DMS114 treated with DMSO at 0.1 percent for 48 hours (cell line): ENCODE measurements at regions not wholly inside any gene's neighbourhood (a gene's known extent, or its start where the extent isn't known, plus 50 kb on each side); places are given as distances from the start of the nearest gene placed in this dataset.

Source experiments
- DNase-seq: peaks from one replicate; lab custom pipeline; 2025; ENCODE audit not compliant: unreplicated experiment; lab: John Stamatoyannopoulos, UW

DNA sequence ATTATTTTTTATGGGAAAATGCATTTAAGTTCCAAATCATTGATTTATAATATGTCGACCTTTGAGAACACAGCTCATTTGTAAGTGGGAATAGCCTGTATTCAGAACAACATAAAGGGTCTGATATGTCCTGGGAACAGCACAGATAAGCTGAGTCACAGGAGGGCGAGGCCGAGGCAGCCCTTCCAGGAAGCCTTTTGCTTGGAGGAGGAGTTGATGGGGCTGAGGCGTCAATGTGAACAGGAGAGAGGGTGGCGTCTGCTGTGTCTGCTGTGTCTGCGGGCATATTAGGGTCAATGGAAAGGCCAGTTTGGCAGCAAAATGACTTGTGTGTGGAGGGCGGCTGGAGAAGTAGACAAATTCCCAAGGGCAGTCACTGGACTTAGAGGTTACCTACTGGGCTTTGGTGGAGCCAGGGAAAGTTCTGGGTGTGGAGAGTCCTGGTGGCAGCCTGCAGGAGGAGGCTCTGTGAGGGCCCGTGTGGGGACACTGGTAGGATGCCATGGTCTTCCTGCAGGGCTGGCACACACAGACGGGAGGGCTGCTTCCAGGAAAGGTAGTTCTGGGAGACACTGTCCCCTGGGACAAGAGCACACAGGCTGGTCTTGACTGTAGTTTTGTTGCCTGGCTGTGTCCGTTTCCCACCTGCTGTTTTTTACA lies 128.1 kb downstream of the GLI2 start:
- no peak for DNase-seq

DNA sequence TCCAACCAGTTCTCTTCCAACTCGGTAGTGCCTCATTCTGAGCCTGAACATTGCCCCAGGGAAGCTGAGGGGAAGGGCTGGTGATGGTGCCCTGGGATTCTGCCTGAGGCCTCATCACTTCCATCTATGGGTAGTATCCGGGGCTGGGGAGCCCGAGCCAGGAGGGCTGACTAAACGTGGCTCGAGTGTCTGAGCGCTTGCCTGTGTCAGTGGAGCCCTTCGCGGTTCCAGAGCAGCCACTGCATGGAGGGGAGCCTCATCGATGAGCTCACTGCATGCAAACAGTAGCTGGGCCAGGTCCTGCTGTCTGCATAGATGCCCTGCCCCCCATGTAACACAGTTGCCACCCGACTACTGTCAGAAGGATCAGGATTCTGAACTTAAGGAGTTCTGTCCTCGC lies 129.3 kb downstream of the GLI2 start:
- no peak for DNase-seq

DNA sequence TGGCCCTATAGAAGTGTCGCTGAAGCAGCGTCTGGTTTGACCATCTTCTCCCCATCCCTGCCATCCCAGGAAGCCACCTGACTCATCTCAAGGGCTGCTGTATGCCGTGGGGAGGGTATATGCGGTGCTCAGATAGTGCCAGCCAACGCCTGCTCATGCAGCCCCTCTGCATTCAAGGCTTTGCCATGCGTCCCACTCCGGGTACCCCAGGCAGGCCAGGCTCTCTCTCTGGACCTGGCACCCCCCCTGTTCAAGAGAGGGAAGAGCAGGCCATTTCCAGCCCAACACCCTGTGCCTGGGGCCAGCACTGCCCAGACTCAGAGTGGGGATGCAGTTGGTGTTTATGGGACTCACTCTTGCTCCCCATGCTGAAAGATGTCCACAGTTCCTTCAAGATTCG lies 130.0 kb downstream of the GLI2 start:
- no peak for DNase-seq

DNA sequence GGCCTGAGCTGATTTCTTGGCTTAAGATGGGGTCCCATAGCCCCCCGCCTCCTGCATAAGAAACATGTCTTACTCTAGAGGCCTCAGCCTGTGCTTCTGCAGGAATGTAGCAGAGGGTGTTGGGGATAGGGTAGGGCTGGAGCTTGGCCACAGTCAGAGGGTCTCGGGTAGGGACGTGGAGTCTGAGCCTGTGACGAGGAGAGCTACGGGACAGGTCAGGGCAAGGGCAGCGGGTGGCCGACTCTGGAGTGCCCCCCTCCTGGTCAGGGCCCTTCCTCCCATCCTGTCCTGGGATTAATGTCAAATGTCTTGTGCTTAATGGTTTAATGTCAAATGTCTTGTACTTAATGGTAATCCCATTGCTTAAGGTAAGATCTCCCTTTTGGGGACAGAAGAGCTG lies 130.4 kb downstream of the GLI2 start:
- DNase-seq, result no peak

DNA sequence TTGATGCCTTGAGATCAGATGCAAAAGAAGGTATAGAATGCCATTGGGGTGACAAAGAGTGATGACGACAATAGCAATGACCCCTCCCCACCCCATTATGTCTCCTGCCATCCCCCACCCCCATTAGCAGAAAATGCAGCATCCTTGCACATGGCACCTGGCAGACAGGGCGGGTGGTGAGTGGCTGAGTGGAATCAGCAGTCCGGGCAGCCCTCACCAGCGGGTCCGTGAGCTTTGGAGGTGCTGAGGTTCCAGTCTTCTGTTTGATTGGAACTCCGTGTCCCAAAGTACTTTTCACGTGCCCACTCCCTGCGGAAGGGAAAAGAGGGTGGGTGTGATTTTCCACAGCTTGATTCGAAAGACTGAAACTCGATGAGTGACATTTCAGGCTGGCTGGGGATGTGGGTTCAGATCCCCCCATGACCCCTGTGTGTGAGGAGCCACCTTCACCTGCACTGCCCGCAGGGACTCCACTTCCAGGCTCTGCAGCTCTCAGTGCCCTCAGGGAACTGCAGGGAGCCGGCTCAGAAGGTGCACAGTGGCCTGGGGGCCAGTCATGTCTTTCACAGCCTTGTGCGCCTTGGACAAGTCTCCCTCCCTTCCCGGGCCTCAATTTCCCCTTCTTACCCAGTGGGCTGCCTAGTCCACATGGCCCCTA lies 130.9 kb downstream of the GLI2 start:
- DNase-seq, result no peak

DNA sequence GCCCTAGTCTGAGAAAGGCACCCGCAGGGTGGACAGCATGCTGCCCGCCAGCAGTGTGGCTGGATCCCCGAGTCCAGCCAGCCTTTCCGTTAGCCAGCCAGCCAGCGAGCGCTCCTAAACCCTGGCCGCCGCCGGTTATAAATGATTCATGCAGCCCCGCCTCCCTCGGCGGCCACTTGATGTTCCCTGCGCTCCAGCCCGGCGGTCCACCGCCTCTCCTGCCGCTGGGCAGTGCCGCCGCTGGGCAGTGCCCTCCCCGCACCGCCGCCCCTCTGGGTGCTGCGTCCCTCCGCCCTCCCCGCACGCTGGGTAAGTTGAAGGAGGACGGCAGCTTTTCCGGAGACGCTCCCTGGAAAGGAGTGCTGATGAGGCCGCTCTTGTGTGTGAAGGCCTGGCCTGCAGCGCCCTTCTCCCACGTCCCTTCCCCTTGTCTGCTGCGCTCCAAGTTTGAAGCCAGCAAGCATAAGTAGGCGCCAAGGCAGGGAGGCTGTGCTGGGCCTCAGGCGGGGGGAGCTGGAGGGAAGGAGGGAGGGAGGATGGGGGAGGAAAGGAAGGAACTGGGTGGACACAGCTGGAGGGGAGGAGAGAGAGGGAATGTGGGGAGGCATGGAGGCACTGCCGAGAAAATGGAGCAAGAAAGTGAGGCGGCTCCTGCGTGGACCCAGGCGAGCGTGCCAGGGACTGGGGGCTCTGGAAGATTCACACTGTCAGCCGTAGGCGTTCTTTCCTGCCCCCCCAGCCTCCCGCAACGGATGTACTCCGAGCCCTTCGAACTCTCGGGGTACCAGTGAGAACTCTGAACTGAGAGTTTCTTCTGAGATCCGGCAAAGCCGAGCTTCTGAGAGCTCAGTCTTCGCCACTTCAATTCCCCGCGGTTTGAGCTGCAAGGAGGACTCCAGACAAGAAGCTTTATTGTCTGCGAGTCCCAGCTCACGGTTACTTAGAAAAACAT lies 131.9 kb downstream of the GLI2 start:
- DNase-seq, result no peak

DNA sequence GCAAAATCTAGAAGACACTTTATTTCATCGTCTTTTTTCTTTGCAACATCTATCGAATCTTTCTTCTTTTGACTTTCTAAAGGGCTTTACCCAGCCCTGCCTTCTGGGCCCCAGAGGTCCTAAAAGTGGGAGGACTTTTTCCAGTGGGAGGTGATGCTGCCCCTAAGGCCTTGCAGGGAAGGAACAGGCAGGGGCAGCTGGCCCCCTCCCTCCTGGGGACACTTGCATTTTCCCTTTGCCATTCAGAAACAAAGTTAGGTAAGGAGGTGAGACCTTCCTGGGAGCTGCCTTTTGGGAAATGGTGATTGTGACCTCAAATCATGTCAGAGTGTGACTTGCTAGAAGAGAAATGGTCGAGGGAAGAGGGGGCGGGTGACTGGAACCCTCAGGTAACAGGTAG lies 132.7 kb downstream of the GLI2 start:
- no peak for DNase-seq

DNA sequence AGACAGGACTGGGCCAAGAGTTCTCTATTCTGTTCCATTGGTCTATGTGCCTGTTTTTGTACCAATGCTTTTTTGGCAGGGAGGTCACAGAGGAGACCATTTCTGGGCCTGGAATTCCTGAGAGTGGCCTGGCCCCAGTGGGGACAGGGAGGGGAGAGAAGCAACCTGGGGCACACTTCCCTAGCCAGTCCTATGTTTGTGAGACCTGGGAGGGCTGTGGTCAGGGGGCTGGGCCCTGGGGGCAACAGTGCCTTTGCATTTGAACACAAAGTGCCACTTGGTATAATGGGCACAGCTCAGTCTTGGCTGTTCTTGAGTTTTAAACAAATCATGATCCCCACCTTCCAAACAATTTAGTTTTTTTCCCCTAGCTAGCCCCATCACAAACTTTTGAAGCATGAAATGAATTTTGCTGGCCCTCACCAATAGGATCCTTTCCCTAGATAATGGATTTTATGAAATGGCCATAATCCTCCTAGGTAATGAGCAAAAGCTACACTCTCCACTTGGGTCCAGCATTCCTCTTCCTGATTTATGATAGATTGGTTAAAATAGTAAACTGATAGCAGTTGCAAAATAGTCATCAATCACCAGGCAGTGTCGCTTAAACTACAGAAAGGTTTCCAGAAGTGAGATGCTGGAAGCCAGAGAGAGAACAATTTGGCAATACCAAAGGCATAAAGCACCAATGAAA lies 133.5 kb downstream of the GLI2 start:
- no peak for DNase-seq

DNA sequence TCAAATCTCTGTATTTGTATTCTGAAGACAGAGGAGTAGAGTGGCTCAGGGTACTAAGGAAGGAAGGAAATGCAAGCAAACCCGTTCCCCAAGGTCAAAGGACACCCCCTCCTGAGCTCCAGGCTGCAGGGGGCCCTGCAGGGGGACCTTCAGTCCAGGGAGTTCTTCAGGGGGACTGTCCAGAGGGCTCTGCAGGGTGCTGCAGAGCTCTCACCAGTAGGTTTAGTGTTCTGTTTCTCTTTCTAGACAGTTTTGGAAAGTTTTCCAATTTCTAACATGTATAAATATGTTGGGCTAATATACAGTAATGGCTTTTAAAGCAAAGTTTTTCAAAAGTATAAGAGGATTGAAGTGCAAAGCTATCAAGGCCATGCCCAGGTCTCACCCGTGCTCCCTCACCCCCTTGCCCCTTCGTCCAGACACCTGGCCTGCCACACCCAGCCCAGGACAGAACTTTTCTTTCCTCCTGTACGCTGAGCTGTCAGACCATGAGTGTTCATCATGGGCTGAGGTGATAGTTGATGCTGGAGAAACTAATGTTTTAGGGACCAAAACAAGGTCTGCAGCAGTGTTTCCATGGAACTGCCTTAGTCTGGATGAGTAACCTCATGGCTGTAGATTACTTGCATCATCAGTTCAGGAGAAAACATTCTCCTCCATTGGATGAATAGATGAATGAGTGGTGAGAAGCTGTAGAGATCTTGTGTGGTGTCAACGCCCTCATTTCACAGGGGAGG lies 134.2 kb downstream of the GLI2 start:
- DNase-seq, result no peak

DNA sequence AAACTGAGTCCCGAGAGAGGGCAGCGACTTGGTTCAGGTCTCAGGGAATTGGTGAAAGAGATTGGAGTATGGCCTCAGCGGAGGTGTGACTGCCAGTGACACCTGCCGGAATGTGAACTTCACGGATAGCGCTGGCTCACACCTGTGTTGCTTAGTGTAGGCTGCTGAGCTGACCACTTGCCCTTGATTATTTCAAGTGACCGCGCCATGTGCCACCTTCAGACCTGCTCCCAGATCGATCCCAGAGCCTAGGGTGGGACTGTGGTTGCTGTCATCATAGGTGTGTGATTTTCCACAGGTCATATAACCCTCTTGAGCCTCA lies 134.8 kb downstream of the GLI2 start:
- DNase-seq, result no peak

DNA sequence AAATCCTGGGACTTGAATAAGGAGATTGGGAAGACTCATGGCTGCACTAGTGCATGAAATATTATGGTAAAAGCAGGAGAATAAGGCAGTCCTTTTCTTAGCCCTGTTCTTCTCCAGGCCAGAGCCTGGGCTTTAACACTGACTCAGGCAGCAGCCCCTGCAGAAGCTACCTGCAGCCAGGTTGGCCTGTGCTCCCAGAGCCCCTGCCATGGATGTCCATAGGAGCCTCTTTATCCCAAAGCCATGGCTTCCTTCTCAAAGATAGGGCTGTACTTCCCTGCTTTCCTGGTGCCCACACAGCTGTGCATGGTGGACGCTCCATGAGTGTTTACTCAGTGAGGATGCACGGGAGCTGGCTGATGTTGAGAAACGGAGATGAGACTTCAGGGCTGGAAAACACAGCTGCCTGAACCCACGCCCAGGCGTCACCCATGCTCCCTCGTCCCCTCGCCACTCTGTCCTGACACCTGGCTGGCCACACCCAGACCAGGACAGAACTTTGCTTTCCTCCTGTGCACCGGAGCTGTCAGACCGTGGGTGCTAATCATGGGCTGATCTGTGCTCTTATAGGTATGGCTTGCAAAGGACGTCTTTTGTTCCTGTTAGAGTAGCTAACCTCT lies 135.5 kb downstream of the GLI2 start:
- DNase-seq, result no peak

DNA sequence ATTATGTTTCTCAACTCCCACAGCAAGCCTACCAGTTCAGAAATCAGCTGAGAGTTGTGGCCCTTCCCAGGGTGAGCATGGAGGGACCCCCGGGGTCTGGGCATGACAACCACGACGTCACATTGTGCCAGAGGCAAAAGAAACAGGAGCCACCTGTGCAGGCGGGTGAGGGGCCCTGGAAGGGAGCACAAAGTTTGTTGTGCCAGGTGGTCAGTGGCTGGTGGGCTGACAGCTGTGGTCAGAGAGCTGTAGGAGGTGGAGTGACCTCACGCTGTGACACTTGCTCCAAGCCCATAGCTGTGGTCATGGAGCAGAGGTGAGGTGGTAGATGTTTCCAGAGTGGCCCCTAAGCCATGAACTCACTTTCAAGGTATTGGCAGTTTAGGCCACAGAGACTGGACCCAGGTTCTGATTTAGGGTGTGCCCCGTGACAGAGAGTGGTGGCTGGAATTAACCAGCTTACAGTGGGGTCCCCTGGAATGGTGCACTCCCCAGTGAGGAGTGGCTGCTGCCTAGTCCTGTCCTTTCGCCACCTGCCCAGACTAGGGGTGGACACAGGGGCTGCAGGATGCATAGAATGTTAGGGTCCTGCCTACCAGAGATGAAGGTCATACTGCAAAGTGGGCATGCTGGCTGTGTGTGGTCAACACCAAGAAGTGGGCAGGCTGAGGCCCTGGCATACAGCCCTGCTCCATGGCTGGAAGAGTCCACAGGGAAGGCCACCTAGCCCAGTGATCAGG lies 136.4 kb downstream of the GLI2 start:
- no peak for DNase-seq

DNA sequence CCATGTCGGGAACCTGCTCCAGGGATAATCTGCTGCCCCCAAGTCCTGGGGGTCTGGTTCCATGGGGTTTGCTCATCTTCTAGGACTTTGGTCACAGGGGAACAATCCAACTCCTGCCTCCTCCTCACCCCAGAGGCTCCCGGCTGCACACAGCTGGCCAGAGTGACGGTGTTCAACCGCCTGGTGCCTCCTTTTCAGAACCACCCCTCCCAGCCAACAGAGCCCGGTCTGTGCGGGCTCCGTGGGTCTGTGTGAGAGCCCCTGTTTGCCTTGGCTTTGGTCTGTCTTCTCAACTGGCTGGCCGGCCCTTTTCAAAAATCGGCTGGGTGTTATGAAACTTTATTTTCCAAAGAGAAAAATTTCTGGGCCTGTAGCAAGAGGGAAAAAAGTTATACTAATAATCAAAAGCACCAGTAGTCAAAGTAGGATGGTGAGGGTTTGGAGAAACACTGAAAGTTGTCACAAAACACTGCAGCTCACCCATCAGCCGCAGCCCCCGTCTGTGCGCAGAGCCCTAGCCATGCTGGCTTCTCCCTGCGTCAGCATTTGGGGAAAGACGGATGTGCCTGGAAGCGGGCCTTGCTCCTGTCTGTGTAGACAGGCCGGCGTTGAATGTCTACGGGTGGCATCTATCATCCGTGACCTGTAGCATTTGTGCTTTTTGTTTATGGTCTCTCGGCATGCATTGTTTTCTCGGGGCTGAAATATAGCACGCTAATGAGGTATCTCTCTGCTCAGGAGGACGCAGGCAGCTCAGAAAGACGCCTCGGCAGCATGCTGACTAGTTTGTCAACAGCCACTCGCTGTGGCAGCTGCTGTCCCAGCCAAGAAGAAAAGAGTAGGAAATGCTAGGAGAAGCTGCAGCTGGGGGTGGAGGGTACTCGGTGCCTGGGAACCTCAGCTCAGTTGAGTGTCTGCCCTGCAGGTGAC lies 138.6 kb downstream of the GLI2 start:
- DNase-seq, result no peak

DNA sequence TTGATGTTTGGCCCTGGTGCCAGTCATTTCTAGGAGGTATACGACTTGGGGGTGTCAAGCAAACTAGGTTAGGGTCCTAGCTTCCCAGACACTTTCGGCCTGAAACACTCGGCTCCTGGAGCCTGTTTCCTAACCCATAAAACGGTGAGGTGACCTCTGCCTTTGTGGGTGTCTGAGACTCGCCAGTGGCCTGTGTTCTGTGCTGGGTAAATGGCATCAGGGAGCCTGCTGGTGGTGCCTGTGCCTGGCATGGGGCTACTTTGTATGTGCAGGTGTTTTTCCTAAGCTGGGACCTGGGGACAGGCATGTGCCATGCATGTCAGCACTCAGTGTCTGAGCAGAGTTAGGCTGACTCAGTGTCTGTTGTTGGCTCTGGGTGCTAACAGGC lies 139.2 kb downstream of the GLI2 start:
- no peak for DNase-seq

DNA sequence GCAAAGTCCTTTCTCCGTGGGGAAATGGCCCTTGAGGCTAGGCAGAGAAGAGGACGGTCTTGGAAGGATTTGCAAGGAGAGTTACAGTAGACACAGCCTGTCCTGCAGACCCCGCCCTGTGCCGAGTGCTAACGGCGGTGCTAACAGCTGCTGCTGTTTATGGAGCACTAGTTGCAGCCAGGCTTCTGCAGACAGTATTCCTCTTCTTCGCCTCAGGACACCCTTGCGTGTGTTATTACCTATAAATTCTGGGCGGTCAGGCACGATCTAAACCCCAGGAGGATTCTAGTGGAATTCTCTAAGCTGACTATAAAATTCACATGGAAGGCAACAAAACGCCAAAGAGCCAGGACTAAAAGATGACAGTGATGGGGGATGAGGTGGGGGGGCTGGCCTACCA lies 139.8 kb downstream of the GLI2 start:
- no peak for DNase-seq

DNA sequence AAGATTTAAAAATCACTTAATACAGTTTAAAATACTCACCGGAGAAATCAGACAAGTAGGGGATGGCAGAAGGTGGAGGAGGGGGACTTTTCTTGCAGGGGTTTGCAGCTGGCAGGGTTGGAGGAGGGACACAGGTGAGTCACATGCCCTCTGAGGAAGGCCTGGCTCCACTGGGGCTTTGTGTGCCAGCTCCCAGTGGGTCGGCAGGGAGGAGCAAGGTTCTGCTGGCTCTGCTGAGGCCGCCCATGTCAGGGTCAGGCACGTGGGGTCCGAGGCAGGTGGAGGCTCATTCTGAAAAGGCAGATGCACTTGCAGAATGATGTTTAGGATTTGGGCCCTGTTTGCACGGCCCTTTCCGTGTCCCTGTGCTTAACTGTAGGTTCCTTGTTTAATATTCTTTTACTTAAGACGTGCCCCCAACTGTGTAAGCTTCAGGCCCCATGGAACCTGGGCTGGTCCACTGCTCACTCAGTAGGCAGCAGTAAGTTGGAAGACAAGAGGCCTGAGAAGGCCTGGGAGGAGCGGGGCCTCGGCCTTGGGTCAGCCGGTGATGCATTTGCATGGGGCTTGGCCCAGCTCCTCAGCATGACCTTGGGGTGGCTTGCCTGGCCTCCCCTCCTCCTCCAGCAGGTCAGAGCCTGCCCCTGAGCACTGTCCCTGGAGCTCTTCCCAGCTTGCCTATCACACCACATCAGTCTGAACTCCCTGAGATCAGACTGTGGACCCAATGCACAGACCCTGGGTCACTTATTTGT lies 141.0 kb downstream of the GLI2 start:
- DNase-seq, result no peak

DNA sequence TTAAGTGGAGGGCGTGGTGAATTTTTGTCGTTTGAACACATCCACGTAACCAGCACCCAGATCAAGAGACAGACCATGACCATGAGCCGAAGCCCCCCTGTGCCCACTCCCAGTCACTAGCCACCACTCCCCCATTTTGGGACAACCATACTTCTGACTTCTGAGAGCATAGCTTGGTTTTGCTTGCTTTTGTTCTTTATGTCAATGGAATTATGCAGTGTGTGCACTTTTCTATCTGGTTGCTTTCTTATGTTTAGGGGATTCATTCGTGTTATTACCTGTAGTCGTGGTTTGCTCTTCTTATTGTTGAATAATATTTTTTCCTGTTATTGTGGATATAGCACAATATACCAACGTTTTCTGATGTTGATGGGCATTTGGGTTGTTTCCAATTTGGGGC lies 141.7 kb downstream of the GLI2 start:
- no peak for DNase-seq

DNA sequence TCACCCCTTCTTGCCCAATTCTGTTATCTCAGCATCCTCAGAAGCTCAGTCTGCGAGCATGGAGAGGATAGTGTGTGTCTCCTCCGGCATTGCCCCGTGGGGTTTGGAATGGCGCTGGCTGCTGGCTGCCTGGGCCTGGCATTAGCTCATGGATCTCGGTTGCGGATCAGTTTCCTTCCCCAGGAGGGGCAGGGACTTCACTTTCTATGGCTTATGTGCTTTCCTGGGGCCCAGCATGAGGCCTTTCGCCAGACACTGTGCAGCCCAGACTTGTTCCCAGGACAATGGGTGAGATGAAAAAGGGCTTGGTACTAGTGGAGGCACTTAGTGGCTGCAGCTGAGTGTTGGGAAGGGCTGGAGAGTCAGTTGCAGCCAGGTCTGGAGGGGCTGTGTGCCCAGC lies 143.3 kb downstream of the GLI2 start:
- no peak for DNase-seq
